IMR-90 (cell line): ENCODE measurements at regions not wholly inside any gene's neighbourhood (a gene's known extent, or its start where the extent isn't known, plus 50 kb on each side); places are given as distances from the start of the nearest gene placed in this dataset.

Experiments
- ATAC-seq: fragments of 200-7000 bp; cut with Tn5 transposase; 2 replicates; pipeline ENCODE4 v1.9.1; 2020; ENCODE audit warnings: low read depth, mild to moderate bottlenecking, moderate library complexity
- BruUV-seq: library from RNA; stranded (reverse); fragments of 400-500 nt; replicated peaks from 2 replicates; lab custom pipeline; 2021; lab: Mats Ljungman, UMichigan
- CTCF ChIA-PET: fragments of 300-600 bp; formaldehyde crosslinking; extraction: SDS; loops from one replicate; lab custom pipeline; 2021; ENCODE audit warnings: antibody characterized with exemption; lab: Yijun Ruan, JAX
- POLR2A ChIA-PET: fragments of 300-600 bp; sonication (Branson Sonifier 250); formaldehyde crosslinking; loops from one replicate; lab custom pipeline; 2022; ENCODE audit warnings: antibody characterized with exemption; ENCODE audit not compliant: unreplicated experiment; lab: Charles Lee
- DNase-seq: peaks from one replicate; pipeline ENCODE4 v3.0.0; 2013
- H2AFZ ChIP-seq: replicated peaks from 2 replicates; pipeline ENCODE3; 2013; ENCODE audit warnings: low read length, mild to moderate bottlenecking; ENCODE audit not compliant: poor library complexity
- H2AK5ac ChIP-seq: 2 replicates; pipeline ENCODE4 v1.6.1; 2013; ENCODE audit warnings: low read depth, low read length, inconsistent platforms
- H2AK9ac ChIP-seq: replicated peaks from 2 replicates; pipeline ENCODE3; 2013; ENCODE audit warnings: mild to moderate bottlenecking, low read depth, low read length, moderate library complexity; ENCODE audit not compliant: poor library complexity
- H2BK120ac ChIP-seq: 2 replicates; pipeline ENCODE4 v1.6.1; 2013; ENCODE audit warnings: low read depth, low read length, inconsistent platforms
- H2BK15ac ChIP-seq: 3 replicates; pipeline ENCODE4 v1.6.1; 2013; ENCODE audit warnings: low read depth, low read length, inconsistent platforms
- H2BK20ac ChIP-seq: 2 replicates; pipeline ENCODE4 v1.6.1; 2013; ENCODE audit warnings: low read depth, mild to moderate bottlenecking, inconsistent platforms, low read length, moderate library complexity
- H2BK5ac ChIP-seq: 2 replicates; pipeline ENCODE4 v1.6.1; 2013; ENCODE audit warnings: mild to moderate bottlenecking, low read depth, low read length, inconsistent platforms; ENCODE audit not compliant: poor library complexity, severe bottlenecking
- H3K14ac ChIP-seq: replicated peaks from 2 replicates; pipeline ENCODE4 v1.6.1; 2013; ENCODE audit warnings: low read depth, low read length, inconsistent platforms
- H3K18ac ChIP-seq: 2 replicates; pipeline ENCODE4 v1.6.1; 2013; ENCODE audit warnings: low read depth, low read length, control low read depth
- H3K23ac ChIP-seq: 2 replicates; pipeline ENCODE4 v1.6.1; 2013; ENCODE audit warnings: low read depth, low read length, inconsistent platforms
- H3K27ac ChIP-seq: 2 replicates; pipeline ENCODE4 v1.5.1; 2013; ENCODE audit warnings: mild to moderate bottlenecking, control low read depth, low read length; ENCODE audit not compliant: insufficient read depth
- H3K27me3 ChIP-seq: 2 replicates; pipeline ENCODE4 v1.6.1; 2013; ENCODE audit warnings: low read length; ENCODE audit not compliant: control insufficient read depth, insufficient read depth
- H3K36me3 ChIP-seq: 2 replicates; pipeline ENCODE4 v1.6.1; 2013; ENCODE audit warnings: low read length, mixed read lengths; ENCODE audit not compliant: control insufficient read depth, insufficient read depth
- H3K4ac ChIP-seq: 2 replicates; pipeline ENCODE4 v1.6.1; 2013; ENCODE audit warnings: low read depth, low read length, inconsistent platforms
- H3K4me1 ChIP-seq: 2 replicates; pipeline ENCODE4 v1.6.1; 2013; ENCODE audit warnings: low read length, mixed read lengths; ENCODE audit not compliant: control insufficient read depth, insufficient read depth
- H3K4me2 ChIP-seq: 2 replicates; pipeline ENCODE4 v1.6.1; 2013; ENCODE audit warnings: low read depth, mild to moderate bottlenecking, control low read depth, low read length, moderate library complexity
- H3K4me3 ChIP-seq: 2 replicates; pipeline ENCODE4 v1.5.1; 2013; ENCODE audit warnings: low read depth, mild to moderate bottlenecking, control low read depth, low read length, moderate library complexity; ENCODE audit not compliant: insufficient read depth
- H3K56ac ChIP-seq: 2 replicates; pipeline ENCODE4 v1.6.1; 2013; ENCODE audit warnings: low read length, inconsistent platforms; ENCODE audit not compliant: insufficient read depth; ENCODE audit errors: extremely low read depth
- H3K79me1 ChIP-seq, 2 experiments: 2 replicates each; pipeline ENCODE4 v1.6.1; 2013; ENCODE audit warnings: low read length in 2 of 2, inconsistent platforms in 1 of 2, low read depth in 1 of 2
- H3K9ac ChIP-seq: 2 replicates; pipeline ENCODE4 v1.6.1; 2013; ENCODE audit warnings: low read depth, low read length, control low read depth
- H3K9me1 ChIP-seq: 2 replicates; pipeline ENCODE4 v1.6.1; 2013; ENCODE audit warnings: low read length, inconsistent platforms; ENCODE audit not compliant: insufficient read depth
- H3K9me3 ChIP-seq: 2 replicates; pipeline ENCODE4 v1.6.1; 2013; ENCODE audit warnings: low read length; ENCODE audit not compliant: control insufficient read depth, insufficient read depth
- H4K20me1 ChIP-seq: 2 replicates; pipeline ENCODE4 v1.6.1; 2013; ENCODE audit warnings: low read length, inconsistent platforms; ENCODE audit not compliant: insufficient read depth
- H4K5ac ChIP-seq: 2 replicates; pipeline ENCODE4 v1.6.1; 2013; ENCODE audit warnings: mild to moderate bottlenecking, low read depth, low read length, control low read depth
- H4K8ac ChIP-seq, 2 experiments: 2 replicates each; pipeline ENCODE4 v1.6.1; 2013; ENCODE audit warnings: low read depth in 2 of 2, low read length in 2 of 2, control low read depth in 1 of 2, inconsistent platforms in 1 of 2
- H4K91ac ChIP-seq: 2 replicates; pipeline ENCODE4 v1.6.1; 2013; ENCODE audit warnings: low read depth, low read length, inconsistent platforms; ENCODE audit not compliant: insufficient read depth
- USF2 ChIP-seq: fragments of 150-350 bp; IDR thresholded peaks from 2 replicates; pipeline ENCODE4 v1.6.1; 2017; ENCODE audit warnings: mild to moderate bottlenecking, antibody characterized with exemption, low read length, low read depth
- WGBS, 2 experiments: methylation state at CpG; one replicate each; pipeline versions ENCODE4 v1.1.5 to v1.1.7; 2013; ENCODE audit warnings: missing lambda C conversion rate in 2 of 2; ENCODE audit not compliant: insufficient read length in 1 of 2; ENCODE audit errors: extremely low coverage in 2 of 2; 5-methylcytosine and 5-hydroxymethylcytosine counted together
- dilution Hi-C: fragments of 300-500 bp; cut with HindIII; formaldehyde crosslinking; loops from one replicate; pipeline ENCODE4 v1.14.3; 2018; ENCODE audit warnings: low sequenced_read_pairs; ENCODE audit not compliant: unreplicated experiment
- in situ Hi-C: fragments of 300-500 bp; cut with MboI; formaldehyde crosslinking; loops from 3 replicates; pipeline ENCODE4 v1.14.3; 2019; ENCODE audit warnings: low sequenced_read_pairs, inconsistent platforms, mixed read lengths
- intact Hi-C: fragments of 100-400 bp; cut with micrococcal nuclease; formaldehyde crosslinking; loops from 2 replicates; pipeline ENCODE4 v1.10.0; 2022

GRCh38 chr16:87145181-87146176, 171.7 kb downstream of the C16orf95 start:
- Histone ChIP-seq H3K9me1 (0 out of 2 replicates have a peak, but pooled peaks cover 2% of the 10 kb centered on the region), H3K27ac (no peak overlapping the region), H3K56ac (no peak overlapping the region), H2BK120ac (no peak overlapping the region), H2AK9ac (peak overlapping the region; percentile 11), H4K91ac (no peak overlapping the region), H2BK20ac (no peak overlapping the region), H2BK15ac (no peak overlapping the region), H2AK5ac (no peak overlapping the region), H3K18ac (no peak overlapping the region), H3K79me1 (no peaks in the 10 kb centered on the region), H3K9ac (no peak overlapping the region), H3K36me3 (no peaks in the 10 kb centered on the region), H3K4me2 (no peak overlapping the region), H3K4me3 (no peak overlapping the region), H3K27me3 (peaks cover 23% of the 10 kb centered on the region), H2BK5ac (no peak overlapping the region), H3K23ac (no peak overlapping the region), H3K4ac (no peak overlapping the region), H4K20me1 (no peaks in the 10 kb centered on the region; the same call in 1 of the 2 replicates), H3K14ac (no peak overlapping the region), H3K4me1 (no peaks in the 10 kb centered on the region; the same call in 1 of the 2 replicates), H3K9me3 (peaks cover 7% of the 10 kb centered on the region), H4K5ac (no peak overlapping the region), H4K8ac (no peak overlapping the region), H2AFZ (no peak overlapping the region)
- ChIA-PET CTCF (interaction anchor here (1.1 kb wide), 1 partner anchor 19 kb away, joined by 3 read pairs; no protein-coding TSS in a partner anchor), POLR2A (no interaction called here)
- 76% methylated on average over 14 of the region's 24 CpGs; no CpG with 5 or more reads in 1 of the 2 experiments for WGBS, 2 experiments
- DNase-seq (peak; percentile 46), ATAC-seq (no peak)
- TF ChIP-seq USF2 = no peak
- intact Hi-C loops = no loop called here
- no TSS peak for BruUV-seq
- dilution Hi-C loops = no loop called here
- in situ Hi-C loops = no loop called here
